RWPE1 (cell line): ENCODE measurements at regions not wholly inside any gene's neighbourhood (a gene's known extent, or its start where the extent isn't known, plus 50 kb on each side); places are given as distances from the start of the nearest gene placed in this dataset.

ENCODE experiments used
- CTCF ChIA-PET: fragments of 350-600 bp; sonication (Branson Sonifier 250); formaldehyde crosslinking; extraction: SDS; loops from one replicate; lab custom pipeline; 2021; lab: Yijun Ruan, JAX
- POLR2A ChIA-PET: fragments of 400-600 bp; formaldehyde crosslinking; extraction: SDS; loops from one replicate; lab custom pipeline; 2020; ENCODE audit warnings: antibody characterized with exemption; ENCODE audit not compliant: low non-redundant PET; lab: Yijun Ruan, JAX
- DNase-seq: peaks from one replicate; pipeline ENCODE4 v3.0.0; 2012; ENCODE audit warnings: low spot score
- H3K27ac ChIP-seq: fragments of 450-650 bp; 2 replicates; pipeline ENCODE4 v1.5.1; 2017
- TF ChIP-seq, protein P1 (sequence below): fragments of 450-650 bp; conservative IDR thresholded peaks from 2 replicates; pipeline ENCODE4 v1.5.1; 2017; ENCODE audit warnings: low read depth, mild to moderate bottlenecking

GRCh38 chr13:47299304-47299703 is 402.5 kb upstream of the HTR2A start:
- no peak overlapping the region for H3K27ac ChIP-seq
- DNase-seq: no peak
- ChIA-PET POLR2A (no interaction called here), CTCF (no interaction called here)
- TF ChIP-seq, protein P1, sequence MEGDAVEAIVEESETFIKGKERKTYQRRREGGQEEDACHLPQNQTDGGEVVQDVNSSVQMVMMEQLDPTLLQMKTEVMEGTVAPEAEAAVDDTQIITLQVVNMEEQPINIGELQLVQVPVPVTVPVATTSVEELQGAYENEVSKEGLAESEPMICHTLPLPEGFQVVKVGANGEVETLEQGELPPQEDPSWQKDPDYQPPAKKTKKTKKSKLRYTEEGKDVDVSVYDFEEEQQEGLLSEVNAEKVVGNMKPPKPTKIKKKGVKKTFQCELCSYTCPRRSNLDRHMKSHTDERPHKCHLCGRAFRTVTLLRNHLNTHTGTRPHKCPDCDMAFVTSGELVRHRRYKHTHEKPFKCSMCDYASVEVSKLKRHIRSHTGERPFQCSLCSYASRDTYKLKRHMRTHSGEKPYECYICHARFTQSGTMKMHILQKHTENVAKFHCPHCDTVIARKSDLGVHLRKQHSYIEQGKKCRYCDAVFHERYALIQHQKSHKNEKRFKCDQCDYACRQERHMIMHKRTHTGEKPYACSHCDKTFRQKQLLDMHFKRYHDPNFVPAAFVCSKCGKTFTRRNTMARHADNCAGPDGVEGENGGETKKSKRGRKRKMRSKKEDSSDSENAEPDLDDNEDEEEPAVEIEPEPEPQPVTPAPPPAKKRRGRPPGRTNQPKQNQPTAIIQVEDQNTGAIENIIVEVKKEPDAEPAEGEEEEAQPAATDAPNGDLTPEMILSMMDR: no peak

GRCh38 chr13:47298506-47298905 is 401.7 kb upstream of the HTR2A start:
- H3K27ac ChIP-seq: no peak overlapping the region
- ChIA-PET CTCF (no interaction called here), POLR2A (no interaction called here)
- peak; percentile 17 for DNase-seq
- TF ChIP-seq, protein P1: no peak

GRCh38 chr13:47294691-47295090 is 397.8 kb upstream of the HTR2A start:
- DNase-seq: no peak
- ChIA-PET POLR2A (no interaction called here), CTCF (no interaction called here)
- TF ChIP-seq, protein P1: no peak
- H3K27ac ChIP-seq: no peak overlapping the region

DNA sequence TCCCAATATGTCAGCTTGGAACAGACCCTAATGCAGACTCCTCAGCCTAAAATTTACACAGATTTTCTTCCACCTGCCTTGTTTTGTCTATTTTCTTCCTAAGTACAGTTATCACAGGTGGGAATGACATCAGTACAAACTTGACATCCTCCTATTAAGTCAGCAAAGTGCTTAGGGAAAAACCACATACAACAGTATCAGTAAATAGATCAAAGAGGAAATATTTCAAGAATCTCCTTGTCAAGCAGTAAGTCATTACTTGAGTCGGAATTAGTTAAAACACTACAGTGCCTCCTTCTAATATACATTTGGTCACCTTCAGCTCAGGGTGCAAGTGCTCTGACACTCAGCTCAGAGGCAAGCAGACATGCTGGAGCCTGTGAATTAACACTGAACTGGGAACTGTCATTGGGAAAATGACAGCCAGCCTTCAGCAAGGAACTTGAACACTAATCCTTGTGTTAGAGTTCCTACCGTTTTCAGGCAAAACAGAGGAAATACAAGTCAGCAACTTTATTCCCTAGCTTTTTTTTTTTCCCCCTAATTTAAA is 394.3 kb upstream of the HTR2A start:
- CTCF ChIA-PET: no interaction called here
- TF ChIP-seq, protein P1: no peak
- no peak overlapping the region for H3K27ac ChIP-seq
- DNase-seq: no peak
- POLR2A ChIA-PET: no interaction called here

GRCh38 chr13:47289567-47289966 is 392.7 kb upstream of the HTR2A start:
- CTCF ChIA-PET: interaction anchor here (0.6 kb wide), 1 partner anchor 525 kb away, joined by 5 read pairs; no protein-coding TSS in a partner anchor
- POLR2A ChIA-PET: no interaction called here
- no peak overlapping the region for H3K27ac ChIP-seq
- TF ChIP-seq, protein P1: no peak
- DNase-seq: peak; percentile 34

- TF ChIP-seq, protein P1: no peak
- ChIA-PET CTCF (no interaction called here), POLR2A (no interaction called here)
- no peak for DNase-seq
- H3K27ac ChIP-seq: no peak overlapping the region
These were observed 391.7 kb upstream of the HTR2A start for GRCh38 chr13:47288546-47288945.
